Suprapubic skin (tissue), 4 donors: ENCODE measurements at regions not wholly inside any gene's neighbourhood (a gene's known extent, or its start where the extent isn't known, plus 50 kb on each side); places are given as distances from the start of the nearest gene placed in this dataset.
"Not testable (repeated sequence)": the region's sequence is repeated elsewhere in the genome, so short reads cannot be mapped to it uniquely, and the experiment has no call there.

Source experiments
- DNase-seq, 2 donors: peaks; one replicate each; pipeline ENCODE4 v3.0.0-alpha.2; 2019; ENCODE audit warnings: low spot score in 2 of 2
- H3K27ac ChIP-seq: fragments of 200-600 bp; sonication (generic); one replicate; pipeline ENCODE4 v1.5.1; 2019
- H3K27me3 ChIP-seq: fragments of 200-600 bp; sonication (generic); one replicate; pipeline ENCODE4 v1.5.1; 2019
- H3K36me3 ChIP-seq: fragments of 200-600 bp; sonication (generic); one replicate; pipeline ENCODE4 v1.5.1; 2019
- H3K4me1 ChIP-seq: fragments of 200-600 bp; sonication (generic); one replicate; pipeline ENCODE4 v1.5.1; 2019
- H3K4me3 ChIP-seq: fragments of 200-600 bp; sonication (generic); one replicate; pipeline ENCODE4 v1.5.1; 2019; ENCODE audit warnings: mild to moderate bottlenecking
- H3K9me3 ChIP-seq: fragments of 200-600 bp; sonication (generic); one replicate; pipeline ENCODE4 v1.5.1; 2019
- CTCF ChIP-seq, 2 donors: fragments of 200-600 bp in 1 of 2; fragments of 450-650 bp in 1 of 2; sonication (generic) in 1 of 2; IDR thresholded peaks; one replicate each; pipeline ENCODE4 v1.5.1; 2016 to 2019; ENCODE audit warnings: antibody characterized with exemption in 2 of 2, mild to moderate bottlenecking in 1 of 2, moderate library complexity in 1 of 2
- EP300 ChIP-seq: sonication (generic); formaldehyde crosslinking; IDR thresholded peaks from one replicate; pipeline ENCODE4 v1.6.1; 2017; ENCODE audit warnings: antibody characterized with exemption
- POLR2A ChIP-seq, 2 donors: fragments of 450-650 bp; IDR thresholded peaks; one replicate each; pipeline ENCODE4 v1.6.1; 2017; ENCODE audit warnings: antibody characterized with exemption in 2 of 2, mild to moderate bottlenecking in 2 of 2, moderate library complexity in 2 of 2
- POLR2AphosphoS5 ChIP-seq, 3 donors: sonication (generic); formaldehyde crosslinking; IDR thresholded peaks; one replicate each; pipeline ENCODE4 v1.6.1; 2017; ENCODE audit warnings: antibody characterized with exemption in 3 of 3
- WGBS: methylation state at CpG from one replicate; pipeline ENCODE4 v1.1.5; 2018; 5-methylcytosine and 5-hydroxymethylcytosine counted together

- H3K4me3 ChIP-seq = no peak overlapping the region
- no peaks in the 10 kb centered on the region for H3K27me3 ChIP-seq
- DNase-seq = no peak
- WGBS = 94% methylated on average over 1 of the region's 1 CpG
- no peaks in the 10 kb centered on the region for H3K9me3 ChIP-seq
- TF ChIP-seq POLR2AphosphoS5 (IDR thresholded peaks at IDR 0.05) = no peak
- no peak for TF ChIP-seq EP300
- TF ChIP-seq CTCF (IDR thresholded peaks at IDR 0.05) = no peak
- no peak for TF ChIP-seq POLR2A (IDR thresholded peaks at IDR 0.05)
- H3K36me3 ChIP-seq = no peaks in the 10 kb centered on the region
- no peaks in the 10 kb centered on the region for H3K4me1 ChIP-seq
- no peak overlapping the region for H3K27ac ChIP-seq
These were observed 507.4 kb downstream of the ETNK1 start for GRCh38 chr12:23132357-23132756.

- Histone ChIP-seq H3K36me3 (no peaks in the 10 kb centered on the region), H3K4me3 (no peak overlapping the region), H3K9me3 (no peaks in the 10 kb centered on the region), H3K4me1 (no peaks in the 10 kb centered on the region), H3K27ac (no peak overlapping the region), H3K27me3 (no peaks in the 10 kb centered on the region)
- DNase-seq = no peak
- no peak for TF ChIP-seq CTCF (IDR thresholded peaks at IDR 0.05)
- no peak for TF ChIP-seq EP300
- TF ChIP-seq POLR2A (IDR thresholded peaks at IDR 0.05) = no peak
- TF ChIP-seq POLR2AphosphoS5 (IDR thresholded peaks at IDR 0.05) = no peak
- WGBS = 43% methylated on average over 1 of the region's 1 CpG
These were observed 508.5 kb downstream of the ETNK1 start for GRCh38 chr12:23133471-23133870.

GRCh38 chr12:23139026-23139425 lies 514.1 kb downstream of the ETNK1 start:
- no peaks in the 10 kb centered on the region for H3K36me3 ChIP-seq
- H3K9me3 ChIP-seq = no peaks in the 10 kb centered on the region
- WGBS = 88% methylated on average over 4 of the region's 4 CpGs
- TF ChIP-seq POLR2A (IDR thresholded peaks at IDR 0.05) (no peak), EP300 (no peak), POLR2AphosphoS5 (IDR thresholded peaks at IDR 0.05) (no peak), CTCF (IDR thresholded peaks at IDR 0.05) (no peak)
- no peak for DNase-seq
- H3K27me3 ChIP-seq = no peaks in the 10 kb centered on the region
- H3K4me1 ChIP-seq = no peaks in the 10 kb centered on the region
- no peak overlapping the region for H3K27ac ChIP-seq
- H3K4me3 ChIP-seq = no peak overlapping the region

- no peaks in the 10 kb centered on the region for H3K4me1 ChIP-seq
- H3K27me3 ChIP-seq = no peaks in the 10 kb centered on the region
- DNase-seq = no peak
- H3K36me3 ChIP-seq = no peaks in the 10 kb centered on the region
- H3K4me3 ChIP-seq = no peak overlapping the region
- H3K27ac ChIP-seq = no peak overlapping the region
- TF ChIP-seq POLR2A (IDR thresholded peaks at IDR 0.05) (no peak), EP300 (no peak), POLR2AphosphoS5 (IDR thresholded peaks at IDR 0.05) (no peak), CTCF (IDR thresholded peaks at IDR 0.05) (no peak)
- H3K9me3 ChIP-seq = no peaks in the 10 kb centered on the region
These were observed 515.7 kb downstream of the ETNK1 start for GRCh38 chr12:23140710-23141109.

GRCh38 chr12:23141335-23141734 lies 516.4 kb downstream of the ETNK1 start:
- H3K9me3 ChIP-seq = no peaks in the 10 kb centered on the region
- DNase-seq = no peak
- TF ChIP-seq CTCF (IDR thresholded peaks at IDR 0.05) (no peak), POLR2A (IDR thresholded peaks at IDR 0.05) (no peak)
- no peak overlapping the region for H3K27ac ChIP-seq
- H3K4me1 ChIP-seq = no peaks in the 10 kb centered on the region
- H3K4me3 ChIP-seq = no peak overlapping the region
- H3K27me3 ChIP-seq = no peaks in the 10 kb centered on the region
- no peaks in the 10 kb centered on the region for H3K36me3 ChIP-seq

GRCh38 chr12:23146070-23146469 lies 521.1 kb downstream of the ETNK1 start:
- H3K9me3 ChIP-seq = not testable (repeated sequence)
- 96% methylated on average over 15 of the region's 15 CpGs for WGBS

More at GRCh38 chr12:23146070-23146469, 521.1 kb downstream of the ETNK1 start:
- DNase-seq, H3K27me3 ChIP-seq, H3K4me3 ChIP-seq, H3K36me3 ChIP-seq, H3K4me1 ChIP-seq, H3K27ac ChIP-seq: not testable (repeated sequence)
